Endothelial cell of umbilical vein (primary cell): ENCODE measurements at regions not wholly inside any gene's neighbourhood (a gene's known extent, or its start where the extent isn't known, plus 50 kb on each side); places are given as distances from the start of the nearest gene placed in this dataset.

Experiments
- BruUV-seq: library from RNA; stranded (reverse); fragments of 400-500 nt; replicated peaks from 2 replicates; lab custom pipeline; 2021; lab: Mats Ljungman, UMichigan
- CTCF ChIA-PET: fragments of 300-600, 350-600 bp; sonication (Branson Sonifier 250); formaldehyde crosslinking; loops from one replicate; lab custom pipeline; 2021; ENCODE audit warnings: antibody characterized with exemption, inconsistent platforms; lab: Charles Lee
- POLR2A ChIA-PET: fragments of 300-600, 350-600 bp; sonication (Branson Sonifier 250); formaldehyde crosslinking; loops from one replicate; lab custom pipeline; 2021; ENCODE audit warnings: antibody characterized with exemption, inconsistent platforms; lab: Charles Lee
- DNase-seq: peaks from one replicate; pipeline ENCODE4 v3.0.0-alpha.2; 2011; ENCODE audit warnings: low read depth, low spot score
- FAIRE-seq: peaks from 2 replicates; lab custom pipeline; 2011; peaks lifted over from hg19 to GRCh38; lab: Jason Lieb, UNC
- H2AFZ ChIP-seq: 2 replicates; pipeline ENCODE4 v1.6.0; 2012; ENCODE audit warnings: low read depth, low read length, control low read depth, inconsistent platforms
- H3K27ac ChIP-seq: 2 replicates; pipeline ENCODE4 v1.5.1; 2011; ENCODE audit warnings: low read depth, mild to moderate bottlenecking, control low read depth, low read length, moderate library complexity; ENCODE audit not compliant: insufficient read depth
- H3K27me3 ChIP-seq, 2 experiments: 2 replicates each; pipeline versions ENCODE4 v1.6.0 to v1.6.1; 2011; ENCODE audit warnings: low read length in 2 of 2, mixed read lengths in 1 of 2; ENCODE audit not compliant: control insufficient read depth in 2 of 2, insufficient read depth in 2 of 2
- H3K36me3 ChIP-seq, 2 experiments: 2 replicates in 1 of 2; 3 replicates in 1 of 2; pipeline ENCODE4 v1.5.1; 2011; ENCODE audit warnings: low read length in 2 of 2, mild to moderate bottlenecking in 1 of 2, moderate library complexity in 1 of 2; ENCODE audit not compliant: control insufficient read depth in 2 of 2, insufficient read depth in 2 of 2; ENCODE audit errors: extremely low read depth in 1 of 2
- H3K4me1 ChIP-seq: 3 replicates; pipeline ENCODE4 v1.5.1; 2011; ENCODE audit warnings: mild to moderate bottlenecking, low read length; ENCODE audit not compliant: control insufficient read depth, insufficient read depth; ENCODE audit errors: extremely low read depth
- H3K4me2 ChIP-seq: 2 replicates; pipeline ENCODE4 v1.6.1; 2011; ENCODE audit warnings: low read length, control low read depth, mixed read lengths; ENCODE audit not compliant: insufficient read depth
- H3K4me3 ChIP-seq, 3 experiments: fragments of 200-600 bp in 1 of 3; sonication (generic), shearing (Covaris generic) in 1 of 3; replicated peaks in 1 of 3; 2 replicates each; pipeline ENCODE4 v1.5.1; 2011 to 2016; ENCODE audit warnings: control low read depth in 3 of 3, low read length in 3 of 3, mild to moderate bottlenecking in 2 of 3, inconsistent platforms in 1 of 3, low read depth in 1 of 3, moderate library complexity in 1 of 3; ENCODE audit not compliant: insufficient read depth in 1 of 3
- H3K79me2 ChIP-seq: 2 replicates; pipeline ENCODE4 v1.6.0; 2012; ENCODE audit warnings: low read length, inconsistent platforms; ENCODE audit not compliant: control insufficient read depth, insufficient read depth
- H3K9ac ChIP-seq: replicated peaks from 2 replicates; pipeline ENCODE3; 2011; ENCODE audit warnings: low read length, control low read depth; ENCODE audit not compliant: insufficient read depth; ENCODE audit errors: extremely low read depth
- H3K9me1 ChIP-seq: replicated peaks from 3 replicates; pipeline ENCODE4 v1.6.0; 2011; ENCODE audit warnings: mild to moderate bottlenecking, low read length; ENCODE audit not compliant: control insufficient read depth, insufficient read depth; ENCODE audit errors: extremely low read depth
- H3K9me3 ChIP-seq: replicated peaks from 2 replicates; pipeline ENCODE4 v1.5.1; 2012; ENCODE audit warnings: low read length, inconsistent platforms; ENCODE audit not compliant: control insufficient read depth, insufficient read depth
- H4K20me1 ChIP-seq: replicated peaks from 2 replicates; pipeline ENCODE3; 2011; ENCODE audit warnings: mild to moderate bottlenecking, low read length; ENCODE audit not compliant: control insufficient read depth, insufficient read depth; ENCODE audit errors: extremely low read depth
- EZH2 ChIP-seq: IDR thresholded peaks from 2 replicates; pipeline ENCODE4 v1.6.1; 2012; ENCODE audit warnings: borderline replicate concordance, low read depth, mild to moderate bottlenecking, moderate library complexity, low read length, inconsistent platforms; ENCODE audit not compliant: severe bottlenecking
- FOS ChIP-seq: IDR thresholded peaks from 2 replicates; pipeline ENCODE4 v1.6.1; 2011; ENCODE audit warnings: mild to moderate bottlenecking, low read length, moderate library complexity, borderline replicate concordance; ENCODE audit not compliant: insufficient read depth
- GATA2 ChIP-seq: IDR thresholded peaks from 2 replicates; pipeline ENCODE4 v1.7.0; 2011; ENCODE audit warnings: low read depth, mild to moderate bottlenecking, moderate library complexity, mixed read lengths, low read length; ENCODE audit not compliant: insufficient read length, insufficient read depth
- JUN ChIP-seq: IDR thresholded peaks from 2 replicates; pipeline ENCODE4 v1.6.1; 2011; ENCODE audit warnings: borderline replicate concordance, low read depth; ENCODE audit not compliant: insufficient read length, insufficient read depth
- MYC ChIP-seq: IDR thresholded peaks from one replicate; pipeline ENCODE4 v1.6.1; 2011; ENCODE audit warnings: mild to moderate bottlenecking, low read depth, low read length
- POLR2A ChIP-seq: IDR thresholded peaks from 2 replicates; pipeline ENCODE4 v1.6.1; 2012; ENCODE audit warnings: low read depth, mild to moderate bottlenecking, control low read depth, low read length
- POLR2AphosphoS5 ChIP-seq: IDR thresholded peaks from 2 replicates; pipeline ENCODE4 v1.6.1; 2012; ENCODE audit warnings: low read depth, mild to moderate bottlenecking, control low read depth, low read length, moderate library complexity; ENCODE audit not compliant: insufficient read depth
- dilution Hi-C: fragments of 300-500 bp; cut with MboI; formaldehyde crosslinking; loops from one replicate; pipeline ENCODE4 v1.15.0; 2019; ENCODE audit warnings: low sequenced_read_pairs; ENCODE audit not compliant: extremely low pct_ligation_motif_present
- intact Hi-C: fragments of 100-400 bp; cut with micrococcal nuclease; formaldehyde crosslinking; loops from one replicate; pipeline ENCODE4 v1.10.0; 2022
- TF ChIP-seq, protein P1 (sequence below), 2 donors: IDR thresholded peaks; 1 replicate in 1 of 2; 2 replicates in 1 of 2; pipeline ENCODE4 v1.5.1; 2011; ENCODE audit warnings: low read length in 2 of 2, mild to moderate bottlenecking in 2 of 2, moderate library complexity in 2 of 2, control low read depth in 1 of 2, inconsistent platforms in 1 of 2, low read depth in 1 of 2; ENCODE audit not compliant: insufficient read depth in 1 of 2; ENCODE audit errors: extremely low read depth in 1 of 2
- TF ChIP-seq, protein P2 (sequence below): IDR thresholded peaks from 2 replicates; pipeline ENCODE4 v1.6.1; 2011; ENCODE audit not compliant: insufficient read depth, insufficient read length

DNA sequence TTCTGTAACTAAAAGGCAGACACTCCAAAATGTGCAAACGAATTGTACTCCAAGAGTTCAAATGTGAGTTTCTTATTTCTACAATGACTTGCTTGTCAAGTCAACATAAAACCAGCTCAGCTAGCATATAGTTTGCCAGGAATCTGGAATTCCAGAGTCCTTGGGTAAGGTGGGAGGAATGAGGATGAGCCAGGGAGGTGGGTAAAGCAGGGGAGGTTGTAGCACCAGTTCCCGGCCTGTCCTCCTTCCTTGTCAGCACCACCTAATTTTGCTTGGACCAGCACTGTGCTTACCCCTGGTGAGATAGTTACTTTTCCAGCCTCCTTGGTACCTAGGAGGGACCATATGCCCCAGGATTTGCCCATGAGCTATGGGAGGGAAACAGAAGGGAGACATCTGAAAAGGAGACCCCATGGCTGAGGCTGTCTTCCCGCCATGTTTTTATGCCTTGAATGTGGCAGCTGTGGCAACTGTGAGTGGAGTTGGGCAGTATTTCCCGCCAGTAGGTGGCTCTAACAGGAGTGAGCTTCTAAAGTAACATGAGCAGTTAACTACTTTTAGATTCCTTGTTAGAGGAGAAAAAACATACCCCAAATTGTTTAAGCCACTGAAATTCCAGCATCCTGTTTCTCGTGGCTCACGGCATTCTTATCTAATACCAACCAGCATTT lies 302.5 kb downstream of the TENT4A start:
- no TSS peak for BruUV-seq
- no peaks in the 10 kb centered on the region for H3K36me3 ChIP-seq
- no peak for DNase-seq
- no peaks in the 10 kb centered on the region for H3K27me3 ChIP-seq
- H3K79me2 ChIP-seq = no peaks in the 10 kb centered on the region
- ChIA-PET CTCF (no interaction called here), POLR2A (no interaction called here)
- no peak overlapping the region for H3K4me3 ChIP-seq
- no peaks in the 10 kb centered on the region for H3K4me1 ChIP-seq
- FAIRE-seq = no peak
- TF ChIP-seq FOS = no peak
- TF ChIP-seq, protein P1, sequence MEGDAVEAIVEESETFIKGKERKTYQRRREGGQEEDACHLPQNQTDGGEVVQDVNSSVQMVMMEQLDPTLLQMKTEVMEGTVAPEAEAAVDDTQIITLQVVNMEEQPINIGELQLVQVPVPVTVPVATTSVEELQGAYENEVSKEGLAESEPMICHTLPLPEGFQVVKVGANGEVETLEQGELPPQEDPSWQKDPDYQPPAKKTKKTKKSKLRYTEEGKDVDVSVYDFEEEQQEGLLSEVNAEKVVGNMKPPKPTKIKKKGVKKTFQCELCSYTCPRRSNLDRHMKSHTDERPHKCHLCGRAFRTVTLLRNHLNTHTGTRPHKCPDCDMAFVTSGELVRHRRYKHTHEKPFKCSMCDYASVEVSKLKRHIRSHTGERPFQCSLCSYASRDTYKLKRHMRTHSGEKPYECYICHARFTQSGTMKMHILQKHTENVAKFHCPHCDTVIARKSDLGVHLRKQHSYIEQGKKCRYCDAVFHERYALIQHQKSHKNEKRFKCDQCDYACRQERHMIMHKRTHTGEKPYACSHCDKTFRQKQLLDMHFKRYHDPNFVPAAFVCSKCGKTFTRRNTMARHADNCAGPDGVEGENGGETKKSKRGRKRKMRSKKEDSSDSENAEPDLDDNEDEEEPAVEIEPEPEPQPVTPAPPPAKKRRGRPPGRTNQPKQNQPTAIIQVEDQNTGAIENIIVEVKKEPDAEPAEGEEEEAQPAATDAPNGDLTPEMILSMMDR (IDR thresholded peaks at IDR 0.05; ENCODE audit: extremely low read depth in 1 of 2, insufficient read depth in 1 of 2, low read depth in 1 of 2, low read length in 2 of 2) = no peak
- no peak for TF ChIP-seq EZH2
- TF ChIP-seq POLR2AphosphoS5 = no peak
- no peak for TF ChIP-seq MYC
- TF ChIP-seq GATA2 = no peak
- no peak for TF ChIP-seq POLR2A
- TF ChIP-seq, protein P2, sequence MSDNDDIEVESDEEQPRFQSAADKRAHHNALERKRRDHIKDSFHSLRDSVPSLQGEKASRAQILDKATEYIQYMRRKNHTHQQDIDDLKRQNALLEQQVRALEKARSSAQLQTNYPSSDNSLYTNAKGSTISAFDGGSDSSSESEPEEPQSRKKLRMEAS = no peak
- no peak for TF ChIP-seq JUN
- no peaks in the 10 kb centered on the region for H4K20me1 ChIP-seq
- H3K27ac ChIP-seq = no peak overlapping the region
- no peak overlapping the region for H2AFZ ChIP-seq
- H3K4me2 ChIP-seq = no peak overlapping the region
- no peaks in the 10 kb centered on the region for H3K9me1 ChIP-seq
- dilution Hi-C loops (no loop called here), intact Hi-C loops (no loop called here)
- H3K9me3 ChIP-seq = peaks cover 2% of the 10 kb centered on the region
- no peak overlapping the region for H3K9ac ChIP-seq
